ENCODE measurements at regions not wholly inside any gene's neighbourhood (a gene's known extent, or its start where the extent isn't known, plus 50 kb on each side); places are given as distances from the start of the nearest gene placed in this dataset.

- Histone ChIP-seq H3K36me3 (ENCODE audit: low read length) (no peaks in the 10 kb centered on the region), H3K4me3 (ENCODE audit: insufficient read depth, low read length, poor library complexity, severe bottlenecking) (no peak overlapping the region)
- no peak for TF ChIP-seq CTCF (IDR thresholded peaks at IDR 0.05; ENCODE audit: insufficient read depth, low read length, poor library complexity, severe bottlenecking)
- no peak for TF ChIP-seq EZH2phosphoT487 (conservative IDR thresholded peaks at IDR 0.05; ENCODE audit: low read length)
Measured at GRCh38 chr6:44010411-44011349, 116.6 kb downstream of the MRPL14 start.

GRCh38 chr6:44009425-44010321 is 117.6 kb downstream of the MRPL14 start:
- Histone ChIP-seq H3K9ac (ENCODE audit: low read length) (no peak overlapping the region), H3K9me2 (replicated peaks; ENCODE audit: insufficient read depth, low read length) (no peaks in the 10 kb centered on the region), H2AFZ (ENCODE audit: low read depth, low read length, severe bottlenecking) (no peak overlapping the region), H4K20me1 (ENCODE audit: low read depth, low read length) (no peaks in the 10 kb centered on the region), H3F3A (ENCODE audit: insufficient read depth) (no peaks in the 10 kb centered on the region), H3K79me2 (ENCODE audit: insufficient read depth, low read length) (no peaks in the 10 kb centered on the region), H3K4me3 (ENCODE audit: insufficient read depth, low read length, poor library complexity, severe bottlenecking) (no peak overlapping the region), H3K27me3 (ENCODE audit: low read length) (peaks cover 2% of the 10 kb centered on the region; the same call in 1 of the 2 replicates), H3K4me2 (ENCODE audit: low read depth, low read length, poor library complexity, severe bottlenecking) (no peak overlapping the region), H3K9me3 (ENCODE audit: insufficient read depth, low read length) (no peaks in the 10 kb centered on the region), H3K36me3 (ENCODE audit: low read length) (no peaks in the 10 kb centered on the region), H3K27ac (ENCODE audit: low read depth, low read length) (no peak overlapping the region)
- TF ChIP-seq EZH2phosphoT487 (conservative IDR thresholded peaks at IDR 0.05; ENCODE audit: low read length), result no peak
- TF ChIP-seq CTCF (IDR thresholded peaks at IDR 0.05; ENCODE audit: insufficient read depth, low read length, poor library complexity, severe bottlenecking), result no peak

More at GRCh38 chr6:44010411-44011349, 116.6 kb downstream of the MRPL14 start:
- Histone ChIP-seq H3K9me3 (ENCODE audit: insufficient read depth, low read length) (no peaks in the 10 kb centered on the region), H4K20me1 (ENCODE audit: low read depth, low read length) (no peaks in the 10 kb centered on the region), H3K9ac (ENCODE audit: low read length) (no peak overlapping the region), H2AFZ (ENCODE audit: low read depth, low read length, severe bottlenecking) (no peak overlapping the region), H3K27ac (ENCODE audit: low read depth, low read length) (no peak overlapping the region), H3F3A (ENCODE audit: insufficient read depth) (no peaks in the 10 kb centered on the region), H3K9me2 (replicated peaks; ENCODE audit: insufficient read depth, low read length) (no peaks in the 10 kb centered on the region), H3K4me2 (ENCODE audit: low read depth, low read length, poor library complexity, severe bottlenecking) (no peak overlapping the region), H3K27me3 (ENCODE audit: low read length) (peaks cover 2% of the 10 kb centered on the region; the same call in 1 of the 2 replicates), H3K79me2 (ENCODE audit: insufficient read depth, low read length) (no peaks in the 10 kb centered on the region)

- no peak overlapping the region for H3K4me3 ChIP-seq (ENCODE audit: insufficient read depth, low read length, poor library complexity, severe bottlenecking)
- H3K9me3 ChIP-seq (ENCODE audit: insufficient read depth, low read length), result no peaks in the 10 kb centered on the region
- no peaks in the 10 kb centered on the region for H3K9me2 ChIP-seq (replicated peaks; ENCODE audit: insufficient read depth, low read length)
- TF ChIP-seq CTCF (IDR thresholded peaks at IDR 0.05; ENCODE audit: insufficient read depth, low read length, poor library complexity, severe bottlenecking) (no peak), EZH2phosphoT487 (conservative IDR thresholded peaks at IDR 0.05; ENCODE audit: low read length) (no peak)
- peaks cover 2% of the 10 kb centered on the region; the same call in 1 of the 2 replicates for H3K27me3 ChIP-seq (ENCODE audit: low read length)
- H3K79me2 ChIP-seq (ENCODE audit: insufficient read depth, low read length), result no peaks in the 10 kb centered on the region
- H3K9ac ChIP-seq (ENCODE audit: low read length), result no peak overlapping the region
- H3F3A ChIP-seq (ENCODE audit: insufficient read depth), result no peaks in the 10 kb centered on the region
- no peak overlapping the region for H3K4me2 ChIP-seq (ENCODE audit: low read depth, low read length, poor library complexity, severe bottlenecking)
- H4K20me1 ChIP-seq (ENCODE audit: low read depth, low read length), result no peaks in the 10 kb centered on the region
- no peak overlapping the region for H3K27ac ChIP-seq (ENCODE audit: low read depth, low read length)
- H2AFZ ChIP-seq (ENCODE audit: low read depth, low read length, severe bottlenecking), result no peak overlapping the region
- H3K36me3 ChIP-seq (ENCODE audit: low read length), result no peaks in the 10 kb centered on the region
Measured at GRCh38 chr6:44008821-44009370, 118.4 kb downstream of the MRPL14 start.

All from SU-DHL-6 (cell line).